Sigmoid colon (tissue), 6 donors: ENCODE measurements at regions not wholly inside any gene's neighbourhood (a gene's known extent, or its start where the extent isn't known, plus 50 kb on each side); places are given as distances from the start of the nearest gene placed in this dataset.

Experiments used
- DNase-seq: peaks from one replicate; pipeline ENCODE4 v3.0.0-alpha.2; 2019
- H3K27ac ChIP-seq, 4 donors: fragments of 200-600 bp; sonication (generic); one replicate each; pipeline ENCODE4 v1.5.1; 2016 to 2019; ENCODE audit warnings: mild to moderate bottlenecking in 1 of 4
- H3K27me3 ChIP-seq, 3 donors: fragments of 200-600 bp; sonication (generic); one replicate each; pipeline ENCODE4 v1.5.1; 2019; ENCODE audit warnings: mild to moderate bottlenecking in 1 of 3
- H3K36me3 ChIP-seq, 4 donors: fragments of 200-600 bp; sonication (generic); one replicate each; pipeline ENCODE4 v1.5.1; 2016 to 2019
- H3K4me1 ChIP-seq, 4 donors: fragments of 200-600 bp; sonication (generic); one replicate each; pipeline ENCODE4 v1.5.1; 2017 to 2019
- H3K4me3 ChIP-seq, 4 donors: fragments of 200-600 bp; sonication (generic); one replicate each; pipeline ENCODE4 v1.5.1; 2017 to 2019; ENCODE audit warnings: mild to moderate bottlenecking in 2 of 4, moderate library complexity in 1 of 4
- H3K9me3 ChIP-seq, 4 donors: fragments of 200-600 bp in 3 of 4; sonication (generic) in 3 of 4; one replicate each; pipeline versions ENCODE4 v1.5.1 to v1.6.1; 2013 to 2019
- EP300 ChIP-seq, 4 donors: sonication (generic); formaldehyde crosslinking; IDR thresholded peaks; one replicate each; pipeline ENCODE4 v1.6.1; 2017; ENCODE audit warnings: antibody characterized with exemption in 4 of 4
- POLR2A ChIP-seq, 2 donors: fragments of 450-650 bp; IDR thresholded peaks; one replicate each; pipeline ENCODE4 v1.6.1; 2016; ENCODE audit warnings: antibody characterized with exemption in 2 of 2, mild to moderate bottlenecking in 2 of 2, moderate library complexity in 2 of 2
- POLR2AphosphoS5 ChIP-seq, 4 donors: sonication (generic); formaldehyde crosslinking; IDR thresholded peaks; one replicate each; pipeline ENCODE4 v1.6.1; 2017; ENCODE audit warnings: antibody characterized with exemption in 4 of 4
- WGBS, 2 donors: extraction: QIAGEN DNeasy Blood & Tissue Kit; methylation state at CpG; one replicate each; pipeline ENCODE4 v1.1.7; 2013; 5-methylcytosine and 5-hydroxymethylcytosine counted together
- intact Hi-C: fragments of 100-400 bp; cut with DNase I; formaldehyde crosslinking; loops from one replicate; pipeline ENCODE4 v1.15.1; 2023
- TF ChIP-seq, protein P1 (sequence below), 4 experiments: fragments of 450-650 bp in 3 of 4; fragments of 200-600 bp in 1 of 4; IDR thresholded peaks; one replicate each; pipeline ENCODE4 v1.5.1; 2016 to 2019; ENCODE audit warnings: antibody characterized with exemption in 4 of 4, mild to moderate bottlenecking in 3 of 4, moderate library complexity in 2 of 4
- donor health status: healthy with polysubstance abuse.
- donor health status: healthy.

DNA sequence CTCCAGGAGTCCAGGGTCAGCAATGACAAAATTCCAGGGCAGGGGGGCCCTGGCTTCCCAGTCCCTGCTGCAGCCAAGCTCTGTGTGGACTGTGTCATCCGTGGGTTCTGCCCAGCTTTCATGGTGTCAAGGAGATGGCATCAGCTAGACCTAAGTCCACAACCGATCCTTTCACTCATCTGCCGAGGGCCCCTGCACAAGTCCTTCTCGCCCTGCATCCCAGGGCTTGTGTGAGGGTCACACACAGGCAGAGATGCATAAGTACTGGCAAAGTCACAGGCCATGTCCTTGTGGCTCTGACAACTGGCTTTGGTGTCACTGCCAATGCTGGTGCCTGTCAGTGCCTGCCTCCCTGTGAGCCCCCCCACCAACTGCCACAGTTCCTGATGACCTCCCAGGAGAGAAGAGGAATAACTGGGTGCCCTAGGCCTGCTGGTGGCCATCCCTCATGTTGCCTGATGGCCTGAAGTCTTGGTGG, 181.4 kb upstream of the CST7 start:
- no peaks in the 10 kb centered on the region for H3K4me1 ChIP-seq
- 90 to 93% methylated on average over 4 of the region's 4 CpGs for WGBS, 2 donors
- no peaks in the 10 kb centered on the region for H3K27me3 ChIP-seq
- H3K36me3 ChIP-seq: no peaks in the 10 kb centered on the region
- H3K9me3 ChIP-seq: no peaks in the 10 kb centered on the region
- H3K4me3 ChIP-seq: no peak overlapping the region
- no peak for TF ChIP-seq EP300 (IDR thresholded peaks at IDR 0.05)
- no peak for TF ChIP-seq POLR2AphosphoS5 (IDR thresholded peaks at IDR 0.05)
- no peak for TF ChIP-seq POLR2A (IDR thresholded peaks at IDR 0.05)
- TF ChIP-seq, protein P1, sequence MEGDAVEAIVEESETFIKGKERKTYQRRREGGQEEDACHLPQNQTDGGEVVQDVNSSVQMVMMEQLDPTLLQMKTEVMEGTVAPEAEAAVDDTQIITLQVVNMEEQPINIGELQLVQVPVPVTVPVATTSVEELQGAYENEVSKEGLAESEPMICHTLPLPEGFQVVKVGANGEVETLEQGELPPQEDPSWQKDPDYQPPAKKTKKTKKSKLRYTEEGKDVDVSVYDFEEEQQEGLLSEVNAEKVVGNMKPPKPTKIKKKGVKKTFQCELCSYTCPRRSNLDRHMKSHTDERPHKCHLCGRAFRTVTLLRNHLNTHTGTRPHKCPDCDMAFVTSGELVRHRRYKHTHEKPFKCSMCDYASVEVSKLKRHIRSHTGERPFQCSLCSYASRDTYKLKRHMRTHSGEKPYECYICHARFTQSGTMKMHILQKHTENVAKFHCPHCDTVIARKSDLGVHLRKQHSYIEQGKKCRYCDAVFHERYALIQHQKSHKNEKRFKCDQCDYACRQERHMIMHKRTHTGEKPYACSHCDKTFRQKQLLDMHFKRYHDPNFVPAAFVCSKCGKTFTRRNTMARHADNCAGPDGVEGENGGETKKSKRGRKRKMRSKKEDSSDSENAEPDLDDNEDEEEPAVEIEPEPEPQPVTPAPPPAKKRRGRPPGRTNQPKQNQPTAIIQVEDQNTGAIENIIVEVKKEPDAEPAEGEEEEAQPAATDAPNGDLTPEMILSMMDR (IDR thresholded peaks at IDR 0.05): no peak
- H3K27ac ChIP-seq: no peak overlapping the region
- intact Hi-C loops: no loop called here
- no peak for DNase-seq

DNA sequence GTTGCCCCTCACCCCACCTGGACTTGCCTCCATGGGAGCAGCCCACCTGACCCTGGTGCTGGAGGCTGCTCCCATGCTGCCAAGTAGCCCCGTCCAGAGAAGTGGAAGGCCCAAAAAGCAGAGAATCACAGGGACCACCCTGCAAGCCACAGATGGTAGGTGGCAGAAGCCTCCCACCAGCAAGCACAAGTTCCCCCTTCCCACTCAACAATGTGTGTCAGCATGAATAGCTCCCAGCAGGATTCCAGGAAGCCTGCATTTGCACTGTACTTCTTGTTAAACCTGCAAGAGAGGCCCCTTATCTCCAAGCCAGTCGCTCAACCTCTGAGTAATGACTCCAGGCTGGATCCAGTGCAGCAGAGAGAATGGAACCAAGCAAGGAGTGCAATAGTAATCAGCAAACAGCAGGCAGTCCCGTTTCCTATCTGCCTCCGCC, 180.8 kb upstream of the CST7 start:
- WGBS, 2 donors: 65 to 66% methylated on average over 4 of the region's 4 CpGs
- intact Hi-C loops: no loop called here

DNA sequence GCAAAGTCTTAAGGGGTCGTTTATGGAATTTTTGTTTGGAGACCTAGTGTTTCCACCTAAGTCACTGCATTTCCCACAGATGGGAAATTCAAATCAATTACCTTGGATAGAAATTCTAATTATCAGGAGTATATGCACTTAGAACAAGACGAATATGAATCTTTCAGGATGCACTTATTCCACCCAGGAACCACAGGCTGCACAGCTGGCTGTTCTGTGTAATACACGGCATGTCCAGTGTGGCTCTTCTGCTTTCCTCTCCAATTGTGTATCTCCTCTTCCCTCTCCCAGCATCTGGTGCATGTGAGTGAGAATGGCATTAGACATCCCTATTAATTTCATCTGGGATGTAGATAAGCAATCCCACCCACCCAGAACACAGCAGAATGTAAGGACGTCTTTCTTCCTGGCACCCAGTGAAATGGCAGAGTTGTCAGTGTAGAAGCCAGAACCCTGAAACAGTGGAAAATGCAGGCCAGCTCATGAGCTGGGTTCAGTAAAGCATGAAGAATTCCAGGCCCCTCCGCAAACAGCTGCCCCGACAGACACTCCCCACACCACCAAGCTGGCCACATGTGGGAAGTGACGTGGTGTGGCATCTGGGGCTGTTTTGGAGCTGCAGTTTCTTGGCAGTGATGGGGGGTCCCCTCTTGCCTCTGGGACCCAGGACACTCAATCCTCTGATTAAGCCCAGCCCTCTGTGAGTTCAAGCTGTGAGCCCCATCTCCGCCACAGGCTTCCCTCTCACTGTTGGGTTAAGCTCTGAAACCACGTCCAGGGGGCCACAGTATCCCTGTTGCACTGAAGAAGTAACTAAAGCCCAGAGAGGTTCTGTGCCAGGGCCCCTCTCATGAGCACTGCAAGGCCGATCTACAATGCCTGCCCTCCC, 180.1 kb upstream of the CST7 start:
- Histone ChIP-seq H3K36me3 (no peaks in the 10 kb centered on the region), H3K27ac (no peak overlapping the region), H3K9me3 (no peaks in the 10 kb centered on the region), H3K4me3 (no peak overlapping the region), H3K4me1 (no peaks in the 10 kb centered on the region), H3K27me3 (no peaks in the 10 kb centered on the region)
- 78 to 85% methylated on average over 10 of the region's 10 CpGs for WGBS, 2 donors
- DNase-seq: no peak
- intact Hi-C loops: no loop called here
- TF ChIP-seq, protein P1 (IDR thresholded peaks at IDR 0.05): no peak
- no peak for TF ChIP-seq EP300 (IDR thresholded peaks at IDR 0.05)
- TF ChIP-seq POLR2AphosphoS5 (IDR thresholded peaks at IDR 0.05): no peak
- TF ChIP-seq POLR2A (IDR thresholded peaks at IDR 0.05): no peak

More for the DNA sequence above, 180.8 kb upstream of the CST7 start:
- Histone ChIP-seq H3K36me3 (no peaks in the 10 kb centered on the region), H3K4me1 (no peaks in the 10 kb centered on the region), H3K27me3 (no peaks in the 10 kb centered on the region), H3K27ac (no peak overlapping the region), H3K9me3 (no peaks in the 10 kb centered on the region), H3K4me3 (no peak overlapping the region)
- TF ChIP-seq, protein P1 (IDR thresholded peaks at IDR 0.05): no peak
- TF ChIP-seq POLR2A (IDR thresholded peaks at IDR 0.05) (no peak), POLR2AphosphoS5 (IDR thresholded peaks at IDR 0.05) (no peak)
- DNase-seq: no peak

DNA sequence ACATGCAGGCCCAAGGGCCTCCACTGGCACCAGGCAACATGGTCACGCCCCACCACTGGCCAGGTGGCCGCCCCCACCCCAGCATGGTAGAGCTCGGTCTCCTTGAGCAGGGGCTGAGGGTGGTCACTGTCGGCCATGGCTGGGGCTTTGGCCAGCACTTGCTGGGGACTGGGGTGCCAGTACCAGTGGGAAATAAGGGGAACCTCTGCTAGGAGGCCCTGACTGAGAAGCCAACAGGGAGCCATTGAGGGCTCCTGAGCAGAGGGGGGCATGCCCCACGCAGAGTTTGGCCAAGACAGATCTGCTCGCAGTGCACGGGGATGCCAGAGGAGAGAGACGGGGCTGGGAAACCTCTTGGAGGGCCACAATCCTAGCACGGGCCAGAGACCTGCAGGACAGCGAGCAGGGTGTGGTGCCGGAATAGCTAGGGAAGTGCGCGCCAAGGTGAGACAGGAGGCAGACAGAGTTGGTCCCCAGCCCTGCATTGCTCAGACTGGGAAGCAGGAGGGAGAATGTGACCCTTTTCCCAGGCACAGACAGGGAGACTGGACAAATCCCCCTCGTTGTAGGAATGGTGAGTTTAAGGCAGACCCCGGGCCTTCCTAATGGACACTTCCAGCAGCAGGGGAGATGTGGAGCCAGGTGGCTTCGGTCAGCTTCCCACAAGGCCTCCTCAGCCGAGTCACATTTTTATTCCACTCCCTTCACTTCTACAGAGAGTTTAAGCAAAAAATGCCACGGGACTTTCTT, 179.0 kb upstream of the CST7 start:
- TF ChIP-seq, protein P1 (IDR thresholded peaks at IDR 0.05): no peak
- TF ChIP-seq POLR2AphosphoS5 (IDR thresholded peaks at IDR 0.05) (no peak), EP300 (IDR thresholded peaks at IDR 0.05) (no peak), POLR2A (IDR thresholded peaks at IDR 0.05) (no peak)
- no peaks in the 10 kb centered on the region for H3K4me1 ChIP-seq
- DNase-seq: no peak

More for the DNA sequence above, 179.0 kb upstream of the CST7 start:
- no peak overlapping the region for H3K4me3 ChIP-seq
- intact Hi-C loops: no loop called here
- no peaks in the 10 kb centered on the region for H3K9me3 ChIP-seq
- no peak overlapping the region for H3K27ac ChIP-seq
- 87 to 93% methylated on average over 18 of the region's 18 CpGs for WGBS, 2 donors
- H3K36me3 ChIP-seq: no peaks in the 10 kb centered on the region
- no peaks in the 10 kb centered on the region for H3K27me3 ChIP-seq
